ENCODE measurements at regions not wholly inside any gene's neighbourhood (a gene's known extent, or its start where the extent isn't known, plus 50 kb on each side); places are given as distances from the start of the nearest gene placed in this dataset.
"Not testable (repeated sequence)": the region's sequence is repeated elsewhere in the genome, so short reads cannot be mapped to it uniquely, and the experiment has no call there.

DNA sequence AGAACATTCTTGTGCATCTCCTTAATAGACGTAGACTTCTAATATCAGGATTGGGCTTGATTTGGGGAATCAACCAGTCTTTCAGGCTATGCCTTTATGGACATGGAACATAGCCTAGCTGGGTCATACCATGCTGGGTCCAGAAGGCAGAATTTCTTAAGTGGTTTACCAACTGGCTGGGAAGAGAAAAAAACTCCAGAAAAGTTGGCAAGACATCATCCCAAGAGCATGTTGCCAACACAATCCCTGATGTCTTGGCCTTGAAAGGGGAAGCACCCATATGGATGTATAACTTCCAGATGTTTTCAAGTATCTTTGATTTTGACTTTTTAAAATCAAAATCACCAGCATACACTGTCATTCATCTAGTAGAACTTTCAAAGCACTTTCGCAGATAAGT is 138.0 kb upstream of the FGF13 start:
- no peak for DNase-seq

DNA sequence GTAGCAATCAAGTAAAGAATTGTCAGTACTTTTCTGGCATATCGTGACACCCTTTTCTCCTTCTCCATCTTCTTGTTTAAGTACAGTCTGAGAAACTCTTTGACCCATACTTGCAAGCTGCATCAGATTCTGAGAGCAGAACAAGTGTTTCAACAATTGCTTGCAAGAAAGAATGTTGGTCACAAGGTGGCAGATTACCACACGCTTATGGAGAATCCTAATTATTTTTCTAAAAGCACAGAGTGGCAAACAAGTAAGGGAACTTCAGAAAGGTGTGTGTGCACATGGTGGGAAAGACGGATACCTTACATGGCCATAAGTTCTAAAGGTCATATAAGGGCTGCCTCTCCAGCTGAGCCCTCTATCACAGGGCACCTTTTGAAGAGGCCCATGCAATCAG is 136.4 kb upstream of the FGF13 start:
- DNase-seq, result no peak

DNA sequence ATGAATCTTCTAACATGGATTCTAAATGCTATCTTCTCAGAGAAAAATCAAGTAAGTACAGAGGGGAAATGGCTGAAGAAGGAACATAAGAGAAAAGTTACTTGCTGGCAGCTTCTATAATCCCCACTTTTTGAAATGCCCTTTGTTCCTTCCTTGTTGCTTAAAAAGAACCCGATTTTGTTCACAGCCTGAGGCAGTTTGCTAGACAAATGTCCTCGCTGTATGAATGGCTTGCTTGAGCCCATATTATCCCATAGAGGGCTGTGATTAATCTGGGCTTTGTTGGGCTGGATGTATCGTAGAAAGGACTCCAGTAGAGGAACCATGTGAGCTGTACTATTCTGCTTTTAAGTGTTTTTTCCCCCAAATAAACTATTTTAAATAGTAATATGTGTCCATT is 134.3 kb upstream of the FGF13 start:
- no peak for DNase-seq

DNA sequence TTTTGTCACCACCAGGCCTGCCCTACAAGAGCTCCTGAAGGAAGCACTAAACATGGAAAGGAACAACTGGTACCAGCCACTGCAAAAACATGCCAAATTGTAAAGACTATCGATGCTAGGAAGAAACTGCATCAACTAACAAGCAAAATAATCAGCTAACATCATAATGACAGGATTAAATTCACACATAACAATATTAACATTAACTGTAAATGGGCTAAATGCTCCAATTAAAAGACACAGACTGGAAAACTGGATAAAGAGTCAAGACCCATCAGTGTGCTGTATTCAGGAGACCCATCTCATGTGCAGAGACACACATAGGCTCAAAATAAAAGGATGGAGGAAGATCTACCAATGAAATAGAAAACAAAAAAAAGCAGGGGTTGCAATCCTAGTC is 95.9 kb upstream of the FGF13 start:
- DNase-seq, result not testable (repeated sequence)

DNA sequence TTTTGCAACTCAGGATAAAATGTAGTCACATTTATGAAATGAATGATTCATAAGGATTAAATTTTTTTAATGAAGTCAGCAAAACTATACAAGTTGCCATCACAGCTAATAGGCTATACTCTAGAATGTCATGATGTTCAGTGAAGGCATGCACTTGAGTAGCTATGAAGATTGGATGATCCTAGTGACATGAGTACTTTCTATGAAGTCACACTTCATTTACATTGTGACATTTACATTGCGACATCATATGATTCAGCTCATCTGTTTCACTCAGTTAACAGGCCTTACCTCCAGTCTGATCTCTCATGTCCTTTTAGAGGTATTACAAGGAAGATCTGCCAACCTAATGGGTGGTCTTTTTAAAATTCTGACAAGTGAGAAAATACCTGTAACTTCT is 82.7 kb upstream of the FGF13 start:
- DNase-seq, result no peak

DNA sequence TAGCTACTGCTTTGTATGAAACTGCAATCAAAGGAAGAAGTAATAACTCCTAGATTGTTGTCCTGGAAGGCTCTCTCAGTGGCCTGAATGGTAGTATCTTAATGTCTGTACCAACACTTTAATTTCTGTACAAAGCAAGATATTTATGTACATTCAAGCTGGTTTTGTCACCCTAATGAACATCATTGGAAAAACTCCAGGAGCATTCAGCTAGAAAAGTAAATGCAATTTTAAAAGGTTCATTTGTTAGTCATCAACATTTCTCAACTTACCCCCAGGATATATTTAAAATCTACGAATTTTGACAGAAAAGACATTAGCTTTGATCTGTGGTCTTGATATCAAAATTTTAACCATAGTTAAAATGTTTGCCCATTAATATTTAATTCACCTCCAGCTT is 80.0 kb upstream of the FGF13 start:
- no peak for DNase-seq

DNA sequence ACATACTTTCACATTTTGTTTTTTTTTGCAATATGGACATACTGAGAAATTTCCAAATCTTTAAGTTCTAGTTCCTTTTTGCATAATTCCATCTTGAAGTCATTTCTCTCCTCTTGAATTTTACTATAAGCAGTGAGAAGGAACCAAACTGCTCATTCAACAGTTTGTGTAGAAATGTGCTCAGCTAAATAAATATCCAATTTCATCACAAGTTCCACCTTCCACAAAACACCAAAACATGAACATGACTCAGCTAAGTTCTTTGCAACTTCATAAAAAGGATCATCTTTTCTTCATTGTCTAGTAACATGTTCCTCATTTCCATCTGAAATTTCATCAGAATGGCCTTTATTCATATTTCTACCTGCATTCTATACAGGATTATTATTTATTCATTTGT is 77.3 kb upstream of the FGF13 start:
- DNase-seq, result no peak

DNA sequence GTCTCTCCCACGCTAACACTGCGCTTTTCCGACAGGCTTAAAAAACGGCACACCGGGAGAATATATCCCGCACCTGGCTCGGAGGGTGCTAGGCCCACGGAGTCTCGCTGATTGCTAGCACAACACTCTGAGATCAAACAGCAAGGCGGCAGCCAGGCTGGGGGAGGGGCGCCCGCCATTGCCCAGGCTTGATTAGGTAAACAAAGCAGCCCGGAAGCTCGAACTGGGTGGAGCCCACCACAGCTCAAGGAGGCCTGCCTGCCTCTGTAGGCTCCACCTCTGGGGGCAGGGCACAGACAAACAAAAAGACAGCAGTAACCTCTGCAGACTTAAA is 67.0 kb upstream of the FGF13 start:
- DNase-seq, result not testable (repeated sequence)

DNA sequence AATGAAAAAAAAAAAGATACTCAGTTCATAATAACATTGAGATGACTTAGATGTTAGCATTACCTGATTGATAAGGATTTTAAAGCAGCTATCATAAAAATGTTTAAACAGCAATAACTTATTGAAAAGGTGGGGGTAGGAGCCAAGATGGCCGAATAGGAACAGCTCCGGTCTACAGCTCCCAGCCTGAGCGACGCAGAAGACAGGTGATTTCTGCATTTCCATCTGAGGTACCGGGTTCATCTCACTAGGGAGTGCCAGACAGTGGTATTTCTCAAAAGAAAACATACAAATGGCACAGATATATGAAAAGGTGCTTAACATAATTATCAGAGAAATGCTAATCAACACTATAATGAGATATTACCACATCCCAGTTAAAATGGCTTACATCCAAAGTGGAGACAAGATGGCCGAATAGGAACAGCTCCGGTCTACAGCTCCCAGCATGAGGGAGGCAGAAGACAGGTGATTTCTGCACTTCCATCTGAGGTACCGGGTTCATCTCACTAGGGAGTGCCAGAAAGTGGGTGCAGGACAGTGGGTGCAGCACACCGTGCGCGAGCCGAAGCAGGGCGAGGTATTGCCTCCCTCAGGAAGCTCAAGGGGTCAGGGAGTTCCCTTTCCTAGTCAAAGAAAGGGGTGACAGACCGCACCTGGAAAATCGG is 66.5 kb upstream of the FGF13 start:
- DNase-seq, result not testable (repeated sequence)

DNA sequence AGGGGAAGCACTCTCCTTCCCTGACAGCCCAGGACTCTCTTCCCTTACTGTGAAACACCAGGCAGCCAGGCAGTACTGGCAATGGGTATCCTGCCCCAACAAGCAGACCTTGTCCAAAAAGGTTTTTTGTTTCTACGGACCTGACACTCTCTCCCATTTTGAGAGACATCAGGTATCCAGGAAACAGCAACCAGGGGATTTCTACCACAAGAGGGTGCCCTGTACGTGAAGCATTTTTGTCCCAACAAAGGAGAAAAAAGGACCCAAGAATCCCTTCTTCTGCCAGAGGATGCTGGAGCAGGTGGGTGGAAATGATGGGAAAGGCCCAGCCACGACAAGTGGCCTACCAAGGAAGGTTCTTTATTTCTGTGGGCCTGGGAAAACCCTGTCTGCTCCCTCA is 65.7 kb upstream of the FGF13 start:
- no peak for DNase-seq

DNA sequence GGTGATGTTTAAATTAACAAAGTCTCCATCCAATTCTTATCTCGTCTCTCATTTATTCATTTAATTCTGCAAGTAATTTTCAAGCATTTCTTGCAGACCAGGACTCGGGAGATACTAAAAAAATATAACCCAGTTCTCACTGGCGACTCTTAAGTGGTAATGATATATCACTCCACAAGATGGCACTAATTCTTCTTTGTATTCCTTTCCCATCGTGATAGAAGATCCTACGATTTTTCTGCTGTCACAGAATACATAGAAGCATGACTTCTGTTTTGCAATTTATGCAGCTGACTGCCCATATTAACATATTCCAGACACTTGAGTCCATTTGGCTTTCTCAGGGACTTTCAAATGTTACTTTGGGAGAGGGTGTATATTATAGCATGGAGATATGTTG is 64.0 kb upstream of the FGF13 start:
- peak; percentile 30 for DNase-seq

DNA sequence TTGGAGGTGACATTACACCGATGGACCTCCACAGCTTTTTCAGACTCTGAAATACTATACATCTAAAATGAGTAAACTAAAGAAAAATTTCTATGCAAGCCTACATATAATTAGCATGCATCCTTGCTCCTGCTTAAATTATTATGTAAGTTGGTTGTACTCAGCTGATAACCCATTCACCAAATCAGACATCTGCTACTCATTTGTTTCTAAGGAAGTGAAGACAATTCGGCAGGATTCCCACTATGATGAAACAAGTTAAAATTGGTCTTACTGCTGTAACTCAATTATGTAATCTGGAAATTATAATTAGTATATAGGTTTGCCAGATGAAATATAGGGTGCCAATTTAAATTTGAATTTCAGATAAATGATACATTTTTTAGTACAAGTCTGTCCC is 59.5 kb upstream of the FGF13 start:
- no peak for DNase-seq

DNA sequence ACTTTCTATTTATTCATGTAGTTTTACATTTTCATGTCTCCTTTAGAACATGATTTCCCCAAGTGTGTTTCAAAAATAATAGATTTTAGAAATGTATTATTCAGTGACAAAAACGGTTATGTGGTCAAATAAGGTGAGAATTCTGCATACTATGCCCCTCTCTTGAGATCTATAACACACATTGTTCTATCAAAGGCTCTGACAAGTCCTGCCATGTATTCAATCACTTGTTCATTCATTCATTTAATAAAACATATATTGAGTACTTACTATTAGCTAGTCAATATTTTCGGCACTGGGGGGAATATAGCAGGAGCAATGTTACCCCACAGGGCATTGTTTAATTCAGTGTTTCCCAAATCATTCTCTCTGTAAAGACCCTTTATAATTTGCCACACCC is 58.4 kb upstream of the FGF13 start:
- no peak for DNase-seq

DNA sequence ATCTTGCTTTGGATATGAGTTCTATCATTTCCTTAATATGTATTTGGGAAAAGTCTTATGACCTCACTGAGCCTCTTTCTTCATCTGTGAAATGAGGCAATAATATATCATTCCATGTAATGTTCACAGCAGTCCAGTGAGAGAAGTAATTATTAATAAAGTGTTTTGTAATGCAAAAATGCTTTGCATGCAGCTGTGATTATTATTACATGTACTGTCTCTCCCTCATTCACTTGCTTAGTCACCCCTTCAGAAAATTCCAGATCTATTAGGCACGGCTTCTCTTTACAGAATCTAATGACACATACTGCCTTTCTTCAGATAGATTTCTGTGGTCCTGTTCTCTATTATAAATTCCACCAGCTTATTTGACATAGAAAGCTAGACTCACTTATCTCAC is 53.5 kb upstream of the FGF13 start:
- DNase-seq, result no peak

DNA sequence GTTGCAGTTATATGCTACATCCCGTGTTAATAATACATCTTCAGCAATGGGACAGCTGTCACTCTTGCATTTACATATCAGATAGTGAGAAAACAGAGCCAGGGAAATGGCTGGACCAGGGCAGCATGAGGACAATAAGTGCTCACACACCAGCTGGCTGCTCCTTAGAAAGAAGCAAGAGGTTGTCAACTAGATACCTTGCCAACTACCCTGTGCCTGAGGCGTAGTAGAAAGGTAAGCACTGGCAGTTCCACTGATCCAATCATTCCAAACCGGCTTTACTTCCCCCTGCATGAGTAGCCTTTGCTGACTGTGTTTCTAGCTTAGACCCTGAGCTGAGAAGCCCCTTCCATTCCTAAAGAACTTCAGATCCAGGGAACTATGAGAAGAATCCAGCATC is 52.2 kb upstream of the FGF13 start:
- no peak for DNase-seq

DNA sequence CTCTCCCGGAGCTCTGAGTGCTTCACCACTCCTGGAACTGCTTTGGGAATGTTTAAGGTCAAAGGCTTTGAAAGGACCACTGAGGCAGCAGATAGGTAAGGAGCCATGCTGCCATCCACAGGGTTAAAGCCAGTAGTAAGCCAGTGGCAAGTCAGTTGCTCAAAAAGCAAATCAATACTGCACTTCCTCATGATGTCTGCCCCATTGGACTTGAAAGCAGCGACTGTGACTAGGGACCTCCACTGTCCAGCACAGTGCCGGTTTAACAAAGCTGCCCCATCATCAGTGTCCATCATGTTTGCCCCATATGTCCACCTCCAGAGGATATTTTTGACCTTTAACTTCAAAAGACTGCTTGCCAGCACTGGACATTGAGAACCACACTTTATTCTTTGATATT is 49.9 kb upstream of the FGF13 start:
- no peak for DNase-seq
